ENCODE measurements at regions not wholly inside any gene's neighbourhood (a gene's known extent, or its start where the extent isn't known, plus 50 kb on each side); places are given as distances from the start of the nearest gene placed in this dataset.

DNA sequence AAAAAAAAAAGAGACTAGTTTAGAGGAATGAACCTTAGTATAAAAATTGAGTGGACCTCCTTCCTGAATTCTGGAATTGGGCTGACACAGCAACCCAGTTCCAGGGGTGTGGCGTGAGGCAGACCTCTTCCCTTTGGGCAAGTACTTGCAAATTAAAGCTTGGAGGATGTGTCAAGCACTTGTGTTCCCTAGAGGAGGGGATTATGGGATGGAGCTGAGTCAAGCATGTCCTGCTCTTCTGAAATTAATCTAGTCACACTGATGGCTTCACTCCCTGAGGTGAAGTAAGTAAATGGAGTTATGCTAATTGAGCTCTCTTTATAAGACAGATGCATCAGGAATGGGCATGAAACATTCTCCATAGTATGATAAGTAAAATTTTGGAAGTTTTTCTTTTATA lies 107.7 kb upstream of the HTR2A start:
- H3K9ac ChIP-seq (ENCODE audit: low read length in 2 of 2), result no peak overlapping the region
- no peak overlapping the region for H3K27ac ChIP-seq (ENCODE audit: low read length)
- no peaks in the 10 kb centered on the region for H3K9me3 ChIP-seq (ENCODE audit: control insufficient read depth in 2 of 2, low read length in 2 of 2)
- H3K4me1 ChIP-seq (ENCODE audit: control insufficient read depth, insufficient read depth, low read length), result no peaks in the 10 kb centered on the region
- no peaks in the 10 kb centered on the region for H3K27me3 ChIP-seq (ENCODE audit: control insufficient read depth in 1 of 2, insufficient read depth in 2 of 2, low read length in 2 of 2)
- no peaks in the 10 kb centered on the region for H3K36me3 ChIP-seq (ENCODE audit: control insufficient read depth in 2 of 2, insufficient read depth in 2 of 2, low read length in 2 of 2)
- no peak overlapping the region for H3K4me3 ChIP-seq (ENCODE audit: low read length in 2 of 2)

DNA sequence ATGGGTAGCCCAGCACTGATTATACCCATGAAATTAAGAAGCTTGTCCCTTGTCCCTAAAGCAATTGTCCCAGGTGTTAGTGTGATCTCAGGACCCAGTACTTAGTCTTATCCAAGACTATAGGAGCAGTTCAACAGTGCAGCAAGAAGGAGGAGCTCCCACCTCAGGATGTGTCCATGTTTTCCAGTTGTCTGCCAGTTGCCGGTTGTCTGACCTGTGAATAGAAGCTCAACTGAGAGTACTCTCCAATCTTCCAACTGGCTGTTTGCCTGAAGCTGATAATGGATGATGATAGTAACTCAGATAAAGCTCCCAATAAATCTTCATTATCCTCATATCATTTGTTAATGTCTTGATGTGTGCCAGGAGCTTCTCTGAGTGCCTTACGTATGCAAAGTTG lies 107.2 kb upstream of the HTR2A start:
- no peak overlapping the region for H3K9ac ChIP-seq (ENCODE audit: low read length in 2 of 2)
- no peaks in the 10 kb centered on the region for H3K9me3 ChIP-seq (ENCODE audit: control insufficient read depth in 2 of 2, low read length in 2 of 2)
- H3K4me1 ChIP-seq (ENCODE audit: control insufficient read depth, insufficient read depth, low read length), result no peaks in the 10 kb centered on the region
- H3K27me3 ChIP-seq (ENCODE audit: control insufficient read depth in 1 of 2, insufficient read depth in 2 of 2, low read length in 2 of 2), result no peaks in the 10 kb centered on the region
- H3K4me3 ChIP-seq (ENCODE audit: low read length in 2 of 2), result no peak overlapping the region
- H3K27ac ChIP-seq (ENCODE audit: low read length), result no peak overlapping the region
- H3K36me3 ChIP-seq (ENCODE audit: control insufficient read depth in 2 of 2, insufficient read depth in 2 of 2, low read length in 2 of 2), result no peaks in the 10 kb centered on the region

DNA sequence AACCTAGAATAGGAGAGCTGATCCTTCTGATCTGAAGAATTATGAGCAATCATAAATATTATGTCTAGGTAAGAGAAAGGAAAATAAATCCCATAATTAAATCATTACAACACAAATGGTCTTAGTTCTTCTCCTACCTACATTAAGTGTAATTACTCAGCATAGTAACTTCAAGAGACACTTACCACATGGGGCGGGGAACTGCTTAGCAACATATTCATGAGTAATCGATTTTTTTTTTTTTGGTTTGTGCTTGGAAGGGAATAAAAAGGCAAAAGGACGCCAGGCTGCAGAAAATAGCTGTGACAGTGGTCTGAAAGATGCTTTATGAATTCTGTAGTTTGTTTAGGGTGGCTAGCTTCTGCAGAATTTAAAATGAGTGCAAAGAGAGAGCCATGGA lies 103.3 kb upstream of the HTR2A start:
- no peaks in the 10 kb centered on the region for H3K9me3 ChIP-seq (ENCODE audit: control insufficient read depth in 2 of 2, low read length in 2 of 2)
- no peaks in the 10 kb centered on the region for H3K4me1 ChIP-seq (ENCODE audit: control insufficient read depth, insufficient read depth, low read length)
- H3K36me3 ChIP-seq (ENCODE audit: control insufficient read depth in 2 of 2, insufficient read depth in 2 of 2, low read length in 2 of 2), result no peaks in the 10 kb centered on the region

DNA sequence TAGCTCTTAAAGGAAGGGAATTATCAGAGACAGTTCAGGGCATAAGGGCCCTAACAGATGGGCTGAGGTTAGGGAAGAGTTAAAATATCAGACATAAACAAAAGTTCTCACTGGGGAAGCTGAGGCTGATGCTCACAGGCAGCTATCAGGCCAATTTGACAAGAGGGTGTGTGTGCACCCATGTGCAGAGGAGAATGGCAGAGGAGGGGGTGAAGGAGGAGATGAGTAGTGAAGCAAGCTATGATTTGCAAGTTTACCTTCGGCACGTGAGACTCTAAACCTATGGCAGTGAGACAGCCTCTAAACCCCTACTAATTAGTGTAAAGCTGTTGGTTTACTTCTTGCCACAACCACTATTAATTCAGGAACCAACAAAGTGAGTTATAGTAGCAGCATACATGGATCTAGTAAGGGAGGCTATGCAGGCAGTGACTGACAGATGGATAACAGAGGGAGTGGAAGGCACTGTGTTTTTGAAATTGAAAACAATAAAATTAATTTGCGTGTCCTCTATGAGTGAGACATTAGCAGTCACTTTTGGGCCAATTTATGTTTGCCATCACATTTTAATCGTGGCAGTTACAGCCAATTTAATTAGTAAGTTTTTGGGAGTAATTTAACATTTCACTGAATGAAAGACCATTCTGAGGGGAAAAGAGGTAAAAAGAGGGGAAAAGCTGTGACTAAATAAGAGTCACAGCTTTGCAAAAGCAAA lies 99.6 kb upstream of the HTR2A start:
- Histone ChIP-seq H3K27ac (ENCODE audit: low read length) (no peak overlapping the region), H3K4me1 (ENCODE audit: control insufficient read depth, insufficient read depth, low read length) (no peaks in the 10 kb centered on the region), H3K27me3 (ENCODE audit: control insufficient read depth in 1 of 2, insufficient read depth in 2 of 2, low read length in 2 of 2) (no peaks in the 10 kb centered on the region), H3K36me3 (ENCODE audit: control insufficient read depth in 2 of 2, insufficient read depth in 2 of 2, low read length in 2 of 2) (no peaks in the 10 kb centered on the region), H3K9me3 (ENCODE audit: control insufficient read depth in 2 of 2, low read length in 2 of 2) (no peaks in the 10 kb centered on the region), H3K4me3 (ENCODE audit: low read length in 2 of 2) (no peak overlapping the region), H3K9ac (ENCODE audit: low read length in 2 of 2) (no peak overlapping the region)

More for the DNA sequence above, 103.3 kb upstream of the HTR2A start:
- no peak overlapping the region for H3K4me3 ChIP-seq (ENCODE audit: low read length in 2 of 2)
- H3K27ac ChIP-seq (ENCODE audit: low read length), result no peak overlapping the region
- no peaks in the 10 kb centered on the region for H3K27me3 ChIP-seq (ENCODE audit: control insufficient read depth in 1 of 2, insufficient read depth in 2 of 2, low read length in 2 of 2)
- no peak overlapping the region for H3K9ac ChIP-seq (ENCODE audit: low read length in 2 of 2)

DNA sequence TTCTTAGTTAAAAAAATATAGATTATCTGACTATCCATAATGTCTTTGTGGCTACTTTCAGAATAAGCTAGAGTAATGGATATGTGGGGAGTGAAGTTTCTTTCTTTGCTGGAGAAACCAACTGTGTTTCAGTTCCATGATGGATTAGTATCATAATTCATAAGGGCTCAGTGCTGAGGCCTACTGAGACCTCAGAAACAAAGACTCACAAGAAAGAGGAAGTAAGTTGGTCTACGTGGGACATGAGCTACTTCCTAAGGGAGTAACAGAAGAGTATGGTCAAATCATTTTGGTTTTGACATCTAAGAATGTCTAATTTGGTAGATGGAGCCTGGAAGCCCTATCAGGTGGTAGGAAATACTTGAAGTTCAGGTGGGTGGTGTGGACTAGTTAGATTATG lies 99.0 kb upstream of the HTR2A start:
- Histone ChIP-seq H3K36me3 (ENCODE audit: control insufficient read depth in 2 of 2, insufficient read depth in 2 of 2, low read length in 2 of 2) (no peaks in the 10 kb centered on the region), H3K4me3 (ENCODE audit: low read length in 2 of 2) (no peak overlapping the region), H3K9me3 (ENCODE audit: control insufficient read depth in 2 of 2, low read length in 2 of 2) (no peaks in the 10 kb centered on the region)

DNA sequence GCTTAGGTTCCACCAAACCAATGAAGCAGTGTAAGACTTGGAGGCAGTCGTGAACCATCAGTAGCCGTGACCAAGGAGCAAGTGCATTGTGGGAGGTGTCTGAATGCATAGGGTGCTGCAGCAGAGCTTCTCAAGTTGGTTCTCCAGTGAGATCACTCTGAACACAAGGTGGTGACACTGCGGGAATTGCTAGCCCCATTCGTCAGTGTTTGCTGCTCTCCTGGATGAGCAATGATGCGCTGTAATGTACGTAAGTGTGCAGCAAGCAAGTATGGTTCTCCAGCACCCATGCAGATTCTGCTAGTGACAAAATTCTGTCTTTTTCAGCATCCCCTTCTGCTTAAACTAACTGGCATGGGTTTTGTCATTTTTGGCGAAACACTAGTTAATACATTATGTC lies 97.6 kb upstream of the HTR2A start:
- Histone ChIP-seq H3K9me3 (ENCODE audit: control insufficient read depth in 2 of 2, low read length in 2 of 2) (no peaks in the 10 kb centered on the region), H3K4me3 (ENCODE audit: low read length in 2 of 2) (no peak overlapping the region), H3K27ac (ENCODE audit: low read length) (no peak overlapping the region), H3K9ac (ENCODE audit: low read length in 2 of 2) (no peak overlapping the region), H3K36me3 (ENCODE audit: control insufficient read depth in 2 of 2, insufficient read depth in 2 of 2, low read length in 2 of 2) (no peaks in the 10 kb centered on the region), H3K4me1 (ENCODE audit: control insufficient read depth, insufficient read depth, low read length) (no peaks in the 10 kb centered on the region), H3K27me3 (ENCODE audit: control insufficient read depth in 1 of 2, insufficient read depth in 2 of 2, low read length in 2 of 2) (no peaks in the 10 kb centered on the region)

More for the DNA sequence above, 99.0 kb upstream of the HTR2A start:
- H3K27ac ChIP-seq (ENCODE audit: low read length), result no peak overlapping the region
- H3K27me3 ChIP-seq (ENCODE audit: control insufficient read depth in 1 of 2, insufficient read depth in 2 of 2, low read length in 2 of 2), result no peaks in the 10 kb centered on the region
- no peak overlapping the region for H3K9ac ChIP-seq (ENCODE audit: low read length in 2 of 2)
- no peaks in the 10 kb centered on the region for H3K4me1 ChIP-seq (ENCODE audit: control insufficient read depth, insufficient read depth, low read length)

DNA sequence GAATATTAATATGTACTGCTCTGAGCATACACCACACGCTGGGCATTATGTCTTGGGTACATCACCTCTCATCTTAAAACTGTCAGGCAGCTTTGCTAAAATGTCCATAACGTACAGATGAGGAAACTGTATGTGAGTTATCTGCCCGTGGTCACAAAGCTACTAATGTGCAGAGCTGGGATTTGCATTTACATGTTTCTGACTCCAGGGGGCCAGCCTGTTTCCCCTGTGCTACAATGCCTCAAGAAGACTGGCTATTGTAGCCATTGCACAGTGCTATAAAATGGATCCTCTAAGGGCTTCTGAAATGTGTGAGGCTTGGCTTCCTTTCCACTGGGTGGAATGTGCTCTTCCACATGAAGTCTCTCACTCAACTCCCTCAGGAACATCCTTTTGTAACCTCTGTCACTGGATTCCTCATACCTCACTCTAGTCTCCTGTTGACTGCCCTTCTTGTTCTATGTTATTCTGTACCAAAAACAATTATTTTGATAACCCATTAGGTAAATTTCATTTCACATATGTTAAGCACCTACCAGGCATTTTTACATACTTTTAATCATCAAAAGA lies 95.6 kb upstream of the HTR2A start:
- no peaks in the 10 kb centered on the region for H3K9me3 ChIP-seq (ENCODE audit: control insufficient read depth in 2 of 2, low read length in 2 of 2)
- H3K27ac ChIP-seq (ENCODE audit: low read length), result no peak overlapping the region
- H3K27me3 ChIP-seq (ENCODE audit: control insufficient read depth in 1 of 2, insufficient read depth in 2 of 2, low read length in 2 of 2), result no peaks in the 10 kb centered on the region
- no peaks in the 10 kb centered on the region for H3K4me1 ChIP-seq (ENCODE audit: control insufficient read depth, insufficient read depth, low read length)
- no peak overlapping the region for H3K4me3 ChIP-seq (ENCODE audit: low read length in 2 of 2)
- no peaks in the 10 kb centered on the region for H3K36me3 ChIP-seq (ENCODE audit: control insufficient read depth in 2 of 2, insufficient read depth in 2 of 2, low read length in 2 of 2)
- no peak overlapping the region for H3K9ac ChIP-seq (ENCODE audit: low read length in 2 of 2)

DNA sequence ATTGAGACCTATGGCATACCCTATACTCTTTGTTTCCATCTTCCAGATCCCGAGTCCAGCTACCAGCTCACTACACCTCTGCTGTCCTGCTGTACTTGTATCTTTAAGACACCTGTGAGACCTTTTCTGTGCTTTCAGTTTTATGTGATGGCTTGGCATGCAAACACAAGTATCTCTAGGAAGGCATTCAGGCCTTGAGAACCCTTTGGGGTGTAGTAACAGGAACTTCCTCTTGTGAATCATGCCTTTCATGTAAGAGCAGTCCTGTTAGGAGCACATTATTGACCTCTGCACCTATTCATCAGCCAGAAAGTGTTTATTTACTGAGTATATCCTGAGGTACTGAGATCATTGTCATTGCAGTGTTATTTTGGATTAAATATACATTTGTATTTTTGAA lies 87.0 kb upstream of the HTR2A start:
- Histone ChIP-seq H3K4me1 (ENCODE audit: control insufficient read depth, insufficient read depth, low read length) (no peaks in the 10 kb centered on the region), H3K4me3 (ENCODE audit: low read length in 2 of 2) (no peak overlapping the region), H3K9ac (ENCODE audit: low read length in 2 of 2) (no peak overlapping the region), H3K27me3 (ENCODE audit: control insufficient read depth in 1 of 2, insufficient read depth in 2 of 2, low read length in 2 of 2) (no peaks in the 10 kb centered on the region), H3K27ac (ENCODE audit: low read length) (no peak overlapping the region), H3K9me3 (ENCODE audit: control insufficient read depth in 2 of 2, low read length in 2 of 2) (no peaks in the 10 kb centered on the region), H3K36me3 (ENCODE audit: control insufficient read depth in 2 of 2, insufficient read depth in 2 of 2, low read length in 2 of 2) (no peaks in the 10 kb centered on the region)

DNA sequence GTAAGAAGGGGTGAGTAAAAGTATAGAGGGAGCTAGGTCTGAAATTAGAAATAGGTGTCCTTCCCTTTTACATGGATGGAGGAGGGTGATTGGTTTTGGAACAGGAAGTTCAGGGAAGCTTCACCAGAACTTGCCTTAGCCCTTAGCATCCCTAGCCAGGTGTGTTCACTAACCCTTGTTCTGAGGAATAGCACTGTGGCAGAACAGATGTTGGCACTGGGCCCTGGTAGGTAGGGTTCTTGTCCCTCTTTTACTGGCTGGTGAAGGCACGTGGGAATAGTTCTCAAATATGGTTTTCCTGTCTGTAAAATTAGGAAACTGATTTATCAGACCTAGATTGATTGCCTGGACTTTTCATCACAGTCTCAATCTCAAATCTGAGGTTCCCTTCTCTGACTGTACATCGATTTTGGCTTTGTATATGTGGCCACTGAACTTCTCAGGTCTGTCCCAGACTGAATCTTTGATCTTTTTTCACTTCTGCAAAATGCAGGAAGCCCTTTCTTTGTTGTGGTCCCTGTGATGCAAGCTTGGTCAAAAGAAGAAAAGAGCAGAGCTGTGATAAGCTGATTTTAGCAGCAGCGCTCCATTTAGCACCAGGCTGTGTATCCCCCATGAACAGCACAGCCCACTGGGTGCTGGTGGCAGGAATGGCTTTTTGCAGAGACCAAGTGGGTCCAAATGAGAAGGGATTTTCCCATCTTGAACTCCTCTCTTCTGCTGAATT lies 86.2 kb upstream of the HTR2A start:
- no peaks in the 10 kb centered on the region for H3K4me1 ChIP-seq (ENCODE audit: control insufficient read depth, insufficient read depth, low read length)
- no peaks in the 10 kb centered on the region for H3K27me3 ChIP-seq (ENCODE audit: control insufficient read depth in 1 of 2, insufficient read depth in 2 of 2, low read length in 2 of 2)
- no peak overlapping the region for H3K9ac ChIP-seq (ENCODE audit: low read length in 2 of 2)
- H3K27ac ChIP-seq (ENCODE audit: low read length), result no peak overlapping the region
- H3K9me3 ChIP-seq (ENCODE audit: control insufficient read depth in 2 of 2, low read length in 2 of 2), result no peaks in the 10 kb centered on the region
- H3K4me3 ChIP-seq (ENCODE audit: low read length in 2 of 2), result no peak overlapping the region
- no peaks in the 10 kb centered on the region for H3K36me3 ChIP-seq (ENCODE audit: control insufficient read depth in 2 of 2, insufficient read depth in 2 of 2, low read length in 2 of 2)

DNA sequence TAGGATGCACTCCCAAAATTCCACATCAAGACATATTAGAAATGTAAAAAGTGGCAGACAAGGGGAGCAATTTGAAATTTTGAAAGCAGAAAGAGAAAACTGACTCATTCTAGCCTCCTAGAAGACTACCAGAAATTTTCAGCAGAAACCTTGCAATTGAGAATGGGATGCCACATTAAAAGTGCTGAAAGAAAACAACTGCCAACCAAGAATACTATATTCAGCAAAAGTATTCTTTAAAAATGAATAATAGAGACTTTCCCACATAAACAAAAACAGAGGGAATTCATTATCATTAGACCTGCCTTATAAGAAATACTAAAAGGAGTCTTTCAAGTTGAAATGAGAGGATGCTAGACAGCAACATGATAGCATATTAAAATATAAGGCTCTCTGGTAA lies 78.3 kb upstream of the HTR2A start:
- Histone ChIP-seq H3K4me3 (ENCODE audit: low read length in 2 of 2) (no peak overlapping the region), H3K9ac (ENCODE audit: low read length in 2 of 2) (no peak overlapping the region), H3K27ac (ENCODE audit: low read length) (no peak overlapping the region), H3K36me3 (ENCODE audit: control insufficient read depth in 2 of 2, insufficient read depth in 2 of 2, low read length in 2 of 2) (no peaks in the 10 kb centered on the region), H3K9me3 (ENCODE audit: control insufficient read depth in 2 of 2, low read length in 2 of 2) (peaks cover 4 to 6% of the 10 kb centered on the region in 2 donors), H3K4me1 (ENCODE audit: control insufficient read depth, insufficient read depth, low read length) (no peaks in the 10 kb centered on the region), H3K27me3 (ENCODE audit: control insufficient read depth in 1 of 2, insufficient read depth in 2 of 2, low read length in 2 of 2) (no peaks in the 10 kb centered on the region)

DNA sequence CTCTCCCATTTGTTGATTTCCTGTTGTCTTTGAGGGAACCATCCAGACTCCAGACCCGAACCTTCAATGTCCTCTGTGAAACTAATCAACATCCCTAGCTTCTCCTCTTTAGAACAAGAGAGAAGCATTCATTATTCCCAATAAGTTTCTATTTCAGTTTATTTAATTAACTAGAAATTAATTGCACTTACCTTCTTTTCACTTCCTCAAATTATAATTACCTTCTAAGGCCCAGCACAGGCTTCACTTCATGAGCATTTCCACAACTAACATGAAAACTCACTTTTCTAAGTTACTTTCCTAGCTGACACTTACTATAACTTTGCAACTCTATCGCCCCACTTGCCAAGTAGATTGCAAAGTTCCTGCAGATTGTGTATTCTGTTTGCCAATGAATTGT lies 71.6 kb upstream of the HTR2A start:
- Histone ChIP-seq H3K9me3 (ENCODE audit: control insufficient read depth in 2 of 2, low read length in 2 of 2) (no peaks in the 10 kb centered on the region), H3K36me3 (ENCODE audit: control insufficient read depth in 2 of 2, insufficient read depth in 2 of 2, low read length in 2 of 2) (no peaks in the 10 kb centered on the region), H3K9ac (ENCODE audit: low read length in 2 of 2) (no peak overlapping the region), H3K27ac (ENCODE audit: low read length) (no peak overlapping the region), H3K4me1 (ENCODE audit: control insufficient read depth, insufficient read depth, low read length) (peaks cover 3% of the 10 kb centered on the region), H3K27me3 (ENCODE audit: control insufficient read depth in 1 of 2, insufficient read depth in 2 of 2, low read length in 2 of 2) (no peaks in the 10 kb centered on the region), H3K4me3 (ENCODE audit: low read length in 2 of 2) (no peak overlapping the region)
